IMR-90 (cell line): ENCODE measurements at regions not wholly inside any gene's neighbourhood (a gene's known extent, or its start where the extent isn't known, plus 50 kb on each side); places are given as distances from the start of the nearest gene placed in this dataset.

Source experiments
- ATAC-seq: fragments of 200-7000 bp; cut with Tn5 transposase; 2 replicates; pipeline ENCODE4 v1.9.1; 2020; ENCODE audit warnings: low read depth, mild to moderate bottlenecking, moderate library complexity
- BruUV-seq: library from RNA; stranded (reverse); fragments of 400-500 nt; replicated peaks from 2 replicates; lab custom pipeline; 2021; lab: Mats Ljungman, UMichigan
- CTCF ChIA-PET: fragments of 300-600 bp; formaldehyde crosslinking; extraction: SDS; loops from one replicate; lab custom pipeline; 2021; ENCODE audit warnings: antibody characterized with exemption; lab: Yijun Ruan, JAX
- POLR2A ChIA-PET: fragments of 300-600 bp; sonication (Branson Sonifier 250); formaldehyde crosslinking; loops from one replicate; lab custom pipeline; 2022; ENCODE audit warnings: antibody characterized with exemption; ENCODE audit not compliant: unreplicated experiment; lab: Charles Lee
- DNase-seq: peaks from one replicate; pipeline ENCODE4 v3.0.0; 2013
- H2AFZ ChIP-seq: replicated peaks from 2 replicates; pipeline ENCODE3; 2013; ENCODE audit warnings: low read length, mild to moderate bottlenecking; ENCODE audit not compliant: poor library complexity
- H2AK5ac ChIP-seq: 2 replicates; pipeline ENCODE4 v1.6.1; 2013; ENCODE audit warnings: low read depth, low read length, inconsistent platforms
- H2AK9ac ChIP-seq: replicated peaks from 2 replicates; pipeline ENCODE3; 2013; ENCODE audit warnings: mild to moderate bottlenecking, low read depth, low read length, moderate library complexity; ENCODE audit not compliant: poor library complexity
- H2BK120ac ChIP-seq: 2 replicates; pipeline ENCODE4 v1.6.1; 2013; ENCODE audit warnings: low read depth, low read length, inconsistent platforms
- H2BK15ac ChIP-seq: 3 replicates; pipeline ENCODE4 v1.6.1; 2013; ENCODE audit warnings: low read depth, low read length, inconsistent platforms
- H2BK20ac ChIP-seq: 2 replicates; pipeline ENCODE4 v1.6.1; 2013; ENCODE audit warnings: low read depth, mild to moderate bottlenecking, inconsistent platforms, low read length, moderate library complexity
- H2BK5ac ChIP-seq: 2 replicates; pipeline ENCODE4 v1.6.1; 2013; ENCODE audit warnings: mild to moderate bottlenecking, low read depth, low read length, inconsistent platforms; ENCODE audit not compliant: poor library complexity, severe bottlenecking
- H3K14ac ChIP-seq: replicated peaks from 2 replicates; pipeline ENCODE4 v1.6.1; 2013; ENCODE audit warnings: low read depth, low read length, inconsistent platforms
- H3K18ac ChIP-seq: 2 replicates; pipeline ENCODE4 v1.6.1; 2013; ENCODE audit warnings: low read depth, low read length, control low read depth
- H3K23ac ChIP-seq: 2 replicates; pipeline ENCODE4 v1.6.1; 2013; ENCODE audit warnings: low read depth, low read length, inconsistent platforms
- H3K27ac ChIP-seq: 2 replicates; pipeline ENCODE4 v1.5.1; 2013; ENCODE audit warnings: mild to moderate bottlenecking, control low read depth, low read length; ENCODE audit not compliant: insufficient read depth
- H3K27me3 ChIP-seq: 2 replicates; pipeline ENCODE4 v1.6.1; 2013; ENCODE audit warnings: low read length; ENCODE audit not compliant: control insufficient read depth, insufficient read depth
- H3K36me3 ChIP-seq: 2 replicates; pipeline ENCODE4 v1.6.1; 2013; ENCODE audit warnings: low read length, mixed read lengths; ENCODE audit not compliant: control insufficient read depth, insufficient read depth
- H3K4ac ChIP-seq: 2 replicates; pipeline ENCODE4 v1.6.1; 2013; ENCODE audit warnings: low read depth, low read length, inconsistent platforms
- H3K4me1 ChIP-seq: 2 replicates; pipeline ENCODE4 v1.6.1; 2013; ENCODE audit warnings: low read length, mixed read lengths; ENCODE audit not compliant: control insufficient read depth, insufficient read depth
- H3K4me2 ChIP-seq: 2 replicates; pipeline ENCODE4 v1.6.1; 2013; ENCODE audit warnings: low read depth, mild to moderate bottlenecking, control low read depth, low read length, moderate library complexity
- H3K4me3 ChIP-seq: 2 replicates; pipeline ENCODE4 v1.5.1; 2013; ENCODE audit warnings: low read depth, mild to moderate bottlenecking, control low read depth, low read length, moderate library complexity; ENCODE audit not compliant: insufficient read depth
- H3K56ac ChIP-seq: 2 replicates; pipeline ENCODE4 v1.6.1; 2013; ENCODE audit warnings: low read length, inconsistent platforms; ENCODE audit not compliant: insufficient read depth; ENCODE audit errors: extremely low read depth
- H3K79me1 ChIP-seq, 2 experiments: 2 replicates each; pipeline ENCODE4 v1.6.1; 2013; ENCODE audit warnings: low read length in 2 of 2, inconsistent platforms in 1 of 2, low read depth in 1 of 2
- H3K9ac ChIP-seq: 2 replicates; pipeline ENCODE4 v1.6.1; 2013; ENCODE audit warnings: low read depth, low read length, control low read depth
- H3K9me1 ChIP-seq: 2 replicates; pipeline ENCODE4 v1.6.1; 2013; ENCODE audit warnings: low read length, inconsistent platforms; ENCODE audit not compliant: insufficient read depth
- H3K9me3 ChIP-seq: 2 replicates; pipeline ENCODE4 v1.6.1; 2013; ENCODE audit warnings: low read length; ENCODE audit not compliant: control insufficient read depth, insufficient read depth
- H4K20me1 ChIP-seq: 2 replicates; pipeline ENCODE4 v1.6.1; 2013; ENCODE audit warnings: low read length, inconsistent platforms; ENCODE audit not compliant: insufficient read depth
- H4K5ac ChIP-seq: 2 replicates; pipeline ENCODE4 v1.6.1; 2013; ENCODE audit warnings: mild to moderate bottlenecking, low read depth, low read length, control low read depth
- H4K8ac ChIP-seq, 2 experiments: 2 replicates each; pipeline ENCODE4 v1.6.1; 2013; ENCODE audit warnings: low read depth in 2 of 2, low read length in 2 of 2, control low read depth in 1 of 2, inconsistent platforms in 1 of 2
- H4K91ac ChIP-seq: 2 replicates; pipeline ENCODE4 v1.6.1; 2013; ENCODE audit warnings: low read depth, low read length, inconsistent platforms; ENCODE audit not compliant: insufficient read depth
- BHLHE40 ChIP-seq: fragments of 150-350 bp; IDR thresholded peaks from 2 replicates; pipeline ENCODE4 v1.6.1; 2016; ENCODE audit warnings: mild to moderate bottlenecking, low read depth, low read length
- CEBPB ChIP-seq: IDR thresholded peaks from 2 replicates; pipeline ENCODE4 v1.6.1; 2012; ENCODE audit warnings: low read depth, low read length, improper control_type of control experiment
- FOS ChIP-seq: fragments of 150-350 bp; IDR thresholded peaks from 2 replicates; pipeline ENCODE4 v1.6.1; 2016; ENCODE audit warnings: low read depth, low read length
- MAFK ChIP-seq: IDR thresholded peaks from 2 replicates; pipeline ENCODE4 v1.6.1; 2012; ENCODE audit warnings: low read depth, low read length, improper control_type of control experiment
- MAZ ChIP-seq: IDR thresholded peaks from 2 replicates; pipeline ENCODE4 v1.6.1; 2012; ENCODE audit warnings: low read depth, mild to moderate bottlenecking, low read length, improper control_type of control experiment, moderate library complexity, borderline replicate concordance
- RFX5 ChIP-seq: IDR thresholded peaks from 2 replicates; pipeline ENCODE4 v1.8.0; 2012; ENCODE audit warnings: low read depth, mild to moderate bottlenecking, low read length, moderate library complexity
- dilution Hi-C: fragments of 300-500 bp; cut with HindIII; formaldehyde crosslinking; loops from one replicate; pipeline ENCODE4 v1.14.3; 2018; ENCODE audit warnings: low sequenced_read_pairs; ENCODE audit not compliant: unreplicated experiment
- in situ Hi-C: fragments of 300-500 bp; cut with MboI; formaldehyde crosslinking; loops from 3 replicates; pipeline ENCODE4 v1.14.3; 2019; ENCODE audit warnings: low sequenced_read_pairs, inconsistent platforms, mixed read lengths
- intact Hi-C: fragments of 100-400 bp; cut with micrococcal nuclease; formaldehyde crosslinking; loops from 2 replicates; pipeline ENCODE4 v1.10.0; 2022
- TF ChIP-seq, protein P1 (sequence below): fragments of 150-350 bp; IDR thresholded peaks from 2 replicates; pipeline ENCODE4 v1.6.1; 2016; ENCODE audit warnings: low read depth, mild to moderate bottlenecking, low read length, moderate library complexity, borderline replicate concordance

DNA sequence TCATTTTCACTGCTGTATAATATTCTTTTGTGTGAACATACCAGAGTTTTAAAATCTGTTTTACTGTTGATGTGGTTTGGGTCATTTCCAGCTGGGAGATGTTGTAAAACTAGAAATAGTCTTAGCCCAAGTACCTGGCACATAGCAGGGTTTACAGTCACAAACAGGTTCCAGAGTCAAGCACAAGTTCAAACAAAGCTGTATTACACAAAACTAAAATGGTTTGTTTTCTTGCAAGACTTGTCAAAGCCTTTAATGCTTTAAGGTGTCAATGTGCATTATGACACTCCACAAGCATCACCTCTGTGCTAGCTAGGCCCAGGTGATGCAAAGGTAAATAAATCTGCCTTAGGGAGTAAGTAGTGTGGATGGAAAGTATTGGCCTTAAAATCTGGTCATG is 379.1 kb downstream of the MN1 start:
- Histone ChIP-seq H2BK15ac (no peak overlapping the region), H2BK120ac (no peak overlapping the region), H4K5ac (no peak overlapping the region), H3K9me3 (peaks cover 9% of the 10 kb centered on the region), H2BK5ac (no peak overlapping the region), H2AK5ac (no peak overlapping the region), H3K4me2 (no peak overlapping the region), H3K9me1 (peaks cover 8% of the 10 kb centered on the region; the same call in 1 of the 2 replicates), H3K36me3 (no peaks in the 10 kb centered on the region), H4K20me1 (no peaks in the 10 kb centered on the region), H3K18ac (no peak overlapping the region), H4K8ac (no peak overlapping the region), H2BK20ac (no peak overlapping the region), H3K27me3 (peaks cover 18% of the 10 kb centered on the region), H2AFZ (no peak overlapping the region), H3K4me1 (peaks cover 12% of the 10 kb centered on the region), H4K91ac (no peak overlapping the region), H3K56ac (no peak overlapping the region), H3K27ac (no peak overlapping the region), H3K9ac (no peak overlapping the region), H3K4ac (no peak overlapping the region), H3K14ac (no peak overlapping the region), H3K4me3 (no peak overlapping the region), H3K79me1 (no peaks in the 10 kb centered on the region), H3K23ac (no peak overlapping the region), H2AK9ac (no peak overlapping the region)
- ChIA-PET CTCF (no interaction called here), POLR2A (no interaction called here)
- intact Hi-C loops = loop anchor here (5.0 to 10.0 kb wide), 2 partner anchors 35 to 112 kb away; no protein-coding TSS in a partner anchor
- no peak for ATAC-seq
- DNase-seq = no peak
- no TSS peak for BruUV-seq
- dilution Hi-C loops = no loop called here
- in situ Hi-C loops = no loop called here
- TF ChIP-seq, protein P1, sequence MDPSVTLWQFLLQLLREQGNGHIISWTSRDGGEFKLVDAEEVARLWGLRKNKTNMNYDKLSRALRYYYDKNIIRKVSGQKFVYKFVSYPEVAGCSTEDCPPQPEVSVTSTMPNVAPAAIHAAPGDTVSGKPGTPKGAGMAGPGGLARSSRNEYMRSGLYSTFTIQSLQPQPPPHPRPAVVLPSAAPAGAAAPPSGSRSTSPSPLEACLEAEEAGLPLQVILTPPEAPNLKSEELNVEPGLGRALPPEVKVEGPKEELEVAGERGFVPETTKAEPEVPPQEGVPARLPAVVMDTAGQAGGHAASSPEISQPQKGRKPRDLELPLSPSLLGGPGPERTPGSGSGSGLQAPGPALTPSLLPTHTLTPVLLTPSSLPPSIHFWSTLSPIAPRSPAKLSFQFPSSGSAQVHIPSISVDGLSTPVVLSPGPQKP = no peak
- no peak for TF ChIP-seq CEBPB
- no peak for TF ChIP-seq RFX5
- TF ChIP-seq MAFK = no peak
- no peak for TF ChIP-seq MAZ
- no peak for TF ChIP-seq FOS
- TF ChIP-seq BHLHE40 = no peak
